HepG2 (cell line): ENCODE measurements at regions not wholly inside any gene's neighbourhood (a gene's known extent, or its start where the extent isn't known, plus 50 kb on each side); places are given as distances from the start of the nearest gene placed in this dataset.

ENCODE experiments used
- ATAC-seq: fragments of 200-7000 bp; cut with Tn5 transposase; 3 replicates; pipeline ENCODE4 v1.9.1; 2020; ENCODE audit warnings: mild to moderate bottlenecking, moderate library complexity
- BruUV-seq: library from RNA; stranded (reverse); fragments of 400-500 nt; replicated peaks from 2 replicates; lab custom pipeline; 2021; lab: Mats Ljungman, UMichigan
- CTCF ChIA-PET: fragments of 300-600 bp; formaldehyde crosslinking; extraction: SDS; loops from one replicate; lab custom pipeline; 2021; ENCODE audit warnings: low total read pairs, inconsistent platforms, low intra/inter-chr PET ratio; lab: Yijun Ruan, JAX
- POLR2A ChIA-PET: fragments of 350-600 bp; sonication (Branson Sonifier 250); formaldehyde crosslinking; loops from one replicate; lab custom pipeline; 2020; ENCODE audit warnings: antibody characterized with exemption, inconsistent platforms; lab: Yijun Ruan, JAX
- DNase-seq: peaks from one replicate; pipeline ENCODE4 v3.0.0-alpha.2; 2015; ENCODE audit warnings: low spot score
- FAIRE-seq: peaks from 3 replicates; lab custom pipeline; 2011; peaks lifted over from hg19 to GRCh38; lab: Jason Lieb, UNC
- H2AFZ ChIP-seq: one replicate; pipeline ENCODE4 v1.6.1; 2011; ENCODE audit warnings: low read length, inconsistent platforms
- H3K27ac ChIP-seq: fragments of 300-600 bp; 3 replicates; pipeline ENCODE4 v1.8.0; 2011; ENCODE audit warnings: mixed run types, mild to moderate bottlenecking, mixed read lengths, low read length, inconsistent platforms; ENCODE audit not compliant: insufficient read depth; ENCODE audit errors: extremely low read length
- H3K27me3 ChIP-seq, 2 experiments: fragments of 200-600 bp in 1 of 2; 2 replicates in 1 of 2; 3 replicates in 1 of 2; pipeline versions ENCODE4 v1.6.0 to v1.8.0; 2011; ENCODE audit warnings: low read length in 2 of 2, mild to moderate bottlenecking in 2 of 2, moderate library complexity in 2 of 2, inconsistent platforms in 1 of 2; ENCODE audit not compliant: insufficient read depth in 2 of 2, control insufficient read depth in 1 of 2
- H3K36me3 ChIP-seq, 2 experiments: fragments of 200-600 bp in 1 of 2; replicated peaks in 1 of 2; 2 replicates in 1 of 2; 3 replicates in 1 of 2; pipeline versions ENCODE4 v1.5.1 to v1.8.0; 2011; ENCODE audit warnings: low read length in 2 of 2, inconsistent platforms in 1 of 2; ENCODE audit not compliant: insufficient read depth in 2 of 2, control insufficient read depth in 1 of 2
- H3K4me1 ChIP-seq: 2 replicates; pipeline ENCODE4 v1.5.1; 2012; ENCODE audit warnings: low read length, inconsistent platforms; ENCODE audit not compliant: insufficient read depth
- H3K4me2 ChIP-seq: 2 replicates; pipeline ENCODE4 v1.6.0; 2011; ENCODE audit warnings: low read depth, low read length, inconsistent platforms
- H3K4me3 ChIP-seq, 3 experiments: fragments of 200-600 bp in 1 of 3; sonication (generic), shearing (Covaris generic) in 1 of 3; replicated peaks in 1 of 3; 2 replicates each; pipeline ENCODE4 v1.5.1; 2011 to 2016; ENCODE audit warnings: low read length in 3 of 3, inconsistent platforms in 2 of 3, low read depth in 2 of 3, mild to moderate bottlenecking in 2 of 3, control low read depth in 1 of 3, mixed read lengths in 1 of 3; ENCODE audit not compliant: insufficient read depth in 1 of 3
- H3K79me2 ChIP-seq: one replicate; pipeline ENCODE4 v1.6.1; 2011; ENCODE audit warnings: low read length, inconsistent platforms; ENCODE audit not compliant: insufficient read depth
- H3K9ac ChIP-seq: 2 replicates; pipeline ENCODE4 v1.6.0; 2011; ENCODE audit warnings: mild to moderate bottlenecking, low read depth, low read length, inconsistent platforms; ENCODE audit not compliant: insufficient read depth
- H3K9me3 ChIP-seq: 2 replicates; pipeline ENCODE4 v1.5.1; 2012; ENCODE audit warnings: mild to moderate bottlenecking, low read length
- H4K20me1 ChIP-seq: 2 replicates; pipeline ENCODE4 v1.6.0; 2011; ENCODE audit warnings: inconsistent platforms, mild to moderate bottlenecking, low read length, moderate library complexity; ENCODE audit not compliant: insufficient read depth
- BCL6 ChIP-seq: IDR thresholded peaks from 2 replicates; pipeline ENCODE4 v1.6.1; 2016; ENCODE audit warnings: missing genetic modification reagents, missing compliant biosample characterization
- CHCHD3 ChIP-seq: sonication (generic); formaldehyde crosslinking; IDR thresholded peaks from 2 replicates; pipeline ENCODE4 v1.8.0; 2022; ENCODE audit warnings: mild to moderate bottlenecking, missing genetic modification reagents, moderate library complexity
- CSRNP1 ChIP-seq: sonication (generic); formaldehyde crosslinking; IDR thresholded peaks from 2 replicates; pipeline ENCODE4 v1.8.1; 2023; ENCODE audit warnings: mild to moderate bottlenecking, missing genetic modification reagents
- ELF1 ChIP-seq: sonication (generic); formaldehyde crosslinking; IDR thresholded peaks from 2 replicates; pipeline ENCODE4 v1.4.0; 2020; ENCODE audit warnings: missing genetic modification reagents
- HCFC1 ChIP-seq: fragments of 150-350 bp; IDR thresholded peaks from 2 replicates; pipeline ENCODE4 v1.6.1; 2014; ENCODE audit warnings: low read depth, low read length
- HINFP ChIP-seq: sonication (generic); formaldehyde crosslinking; IDR thresholded peaks from 2 replicates; pipeline ENCODE4 v1.4.0; 2020; ENCODE audit warnings: low read depth, mild to moderate bottlenecking, missing genetic modification reagents
- KAT2B ChIP-seq: fragments of 150-350 bp; IDR thresholded peaks from 2 replicates; pipeline ENCODE4 v1.6.1; 2014; ENCODE audit warnings: low read depth, low read length, borderline replicate concordance
- NFYB ChIP-seq: sonication (generic); formaldehyde crosslinking; IDR thresholded peaks from 2 replicates; pipeline ENCODE4 v1.4.0; 2020; ENCODE audit warnings: missing genetic modification reagents
- PHB2 ChIP-seq: fragments of 450-650 bp; IDR thresholded peaks from 2 replicates; pipeline ENCODE4 v1.6.1; 2018; ENCODE audit not compliant: partially characterized antibody
- POLR2AphosphoS5 ChIP-seq: IDR thresholded peaks from 2 replicates; pipeline ENCODE4 v1.6.1; 2012; ENCODE audit warnings: low read depth, low read length
- RARG ChIP-seq: sonication (generic); formaldehyde crosslinking; IDR thresholded peaks from 2 replicates; pipeline ENCODE4 v1.4.0; 2020; ENCODE audit warnings: low read depth, mild to moderate bottlenecking, missing genetic modification reagents
- SNAI1 ChIP-seq: sonication (generic); formaldehyde crosslinking; IDR thresholded peaks from 2 replicates; pipeline ENCODE4 v1.5.0; 2020; ENCODE audit warnings: mild to moderate bottlenecking, missing genetic modification reagents, borderline replicate concordance
- SNRNP70 ChIP-seq: fragments of 200-400 bp; formaldehyde crosslinking; IDR thresholded peaks from 2 replicates; pipeline ENCODE4 v1.6.1; 2017; ENCODE audit warnings: mild to moderate bottlenecking, low read depth, low read length, moderate library complexity
- TERF1 ChIP-seq: sonication (generic); formaldehyde crosslinking; IDR thresholded peaks from 2 replicates; pipeline ENCODE4 v1.8.0; 2022; ENCODE audit warnings: mild to moderate bottlenecking, missing genetic modification reagents, moderate library complexity
- ZKSCAN1 ChIP-seq: fragments of 150-350 bp; IDR thresholded peaks from 2 replicates; pipeline ENCODE4 v1.6.1; 2014; ENCODE audit warnings: low read length
- ZMYM2 ChIP-seq: sonication (generic); formaldehyde crosslinking; IDR thresholded peaks from 2 replicates; pipeline ENCODE4 v1.8.0; 2022; ENCODE audit warnings: mild to moderate bottlenecking, missing genetic modification reagents
- ZNF160 ChIP-seq: sonication (generic); formaldehyde crosslinking; IDR thresholded peaks from 2 replicates; pipeline ENCODE4 v1.8.0; 2022; ENCODE audit warnings: mild to moderate bottlenecking, inconsistent platforms, missing genetic modification reagents
- ZNF543 ChIP-seq: sonication (generic); formaldehyde crosslinking; IDR thresholded peaks from 2 replicates; pipeline ENCODE4 v1.4.0; 2020; ENCODE audit warnings: mild to moderate bottlenecking, missing genetic modification reagents
- ZNF891 ChIP-seq: sonication (generic); formaldehyde crosslinking; IDR thresholded peaks from 2 replicates; pipeline ENCODE4 v1.5.0; 2020; ENCODE audit warnings: mild to moderate bottlenecking, missing genetic modification reagents
- WGBS: methylation state at CpG from one replicate; pipeline ENCODE4 v1.1.6; 2017; ENCODE audit warnings: low lambda C conversion rate; 5-methylcytosine and 5-hydroxymethylcytosine counted together
- in situ Hi-C: cut with HindIII; loops from 2 replicates; pipeline ENCODE4 v1.10.0; 2017; ENCODE audit warnings: low pct_unique_long_range_greater_than_20kb; ENCODE audit not compliant: extremely low pct_ligation_motif_present
- intact Hi-C: fragments of 100-400 bp; cut with micrococcal nuclease; formaldehyde crosslinking; loops from one replicate; pipeline ENCODE4 v1.10.0; 2022; ENCODE audit not compliant: unreplicated experiment

- intact Hi-C loops: no loop called here
- Histone ChIP-seq H3K27ac (no peak overlapping the region), H3K9me3 (no peaks in the 10 kb centered on the region), H2AFZ (no peak overlapping the region), H3K79me2 (no peaks in the 10 kb centered on the region), H3K4me3 (no peak overlapping the region), H3K4me1 (no peaks in the 10 kb centered on the region), H3K9ac (no peak overlapping the region), H3K27me3 (peaks cover 0 to 6% of the 10 kb centered on the region in 2 experiments; a peak in 1 of 5 replicates), H3K36me3 (no peaks in the 10 kb centered on the region), H4K20me1 (no peaks in the 10 kb centered on the region), H3K4me2 (no peak overlapping the region)
- 0% methylated on average over 1 of the region's 1 CpG for WGBS
- TF ChIP-seq ZKSCAN1: no peak
- TF ChIP-seq SNAI1: no peak
- TF ChIP-seq RARG (CRISPR knock-in tag): no peak
- no peak for TF ChIP-seq ZNF891
- TF ChIP-seq KAT2B: no peak
- TF ChIP-seq ZNF160 (CRISPR knock-in tag): no peak
- no peak for TF ChIP-seq TERF1 (CRISPR knock-in tag)
- no peak for TF ChIP-seq NFYB
- no peak for TF ChIP-seq ELF1
- TF ChIP-seq POLR2AphosphoS5: no peak
- no peak for TF ChIP-seq SNRNP70
- no peak for TF ChIP-seq HINFP
- no peak for TF ChIP-seq CSRNP1
- no peak for TF ChIP-seq CHCHD3 (CRISPR knock-in tag)
- no peak for TF ChIP-seq HCFC1
- no peak for TF ChIP-seq ZMYM2 (CRISPR knock-in tag)
- TF ChIP-seq BCL6 (CRISPR knock-in tag): no peak
- TF ChIP-seq ZNF543 (CRISPR knock-in tag): no peak
- TF ChIP-seq PHB2: no peak
- ChIA-PET CTCF (no interaction called here), POLR2A (no interaction called here)
- in situ Hi-C loops: loop anchor here (25.0 kb wide), 2 partner anchors 660 to 1285 kb away; partner anchors contain the start of gene ISL1
- ATAC-seq (no peak), FAIRE-seq (no peak), DNase-seq (no peak)
- BruUV-seq: no TSS peak
These were observed 115.3 kb upstream of the ITGA1 start for GRCh38 chr5:52672459-52672858.
